K562 (cell line): ENCODE measurements at regions not wholly inside any gene's neighbourhood (a gene's known extent, or its start where the extent isn't known, plus 50 kb on each side); places are given as distances from the start of the nearest gene placed in this dataset.

Experiments
- ATAC-seq: fragments of 200-7000 bp; cut with Tn5 transposase; 3 replicates; pipeline ENCODE4 v1.9.1; 2020; ENCODE audit warnings: moderate library complexity
- BruUV-seq: library from RNA; stranded (reverse); fragments of 400-500 nt; replicated peaks from 2 replicates; lab custom pipeline; 2021; lab: Mats Ljungman, UMichigan
- CTCF ChIA-PET: fragments of 300-600 bp; formaldehyde crosslinking; extraction: SDS; loops from one replicate; lab custom pipeline; 2021; ENCODE audit warnings: low intra/inter-chr PET ratio; lab: Yijun Ruan, JAX
- POLR2A ChIA-PET: fragments of 300-600, 350-650 bp; sonication (Branson Sonifier 250); formaldehyde crosslinking; extraction: SDS; loops from one replicate; lab custom pipeline; 2021; ENCODE audit warnings: antibody characterized with exemption, inconsistent platforms; lab: Yijun Ruan, JAX
- DNase-seq, 4 experiments: peaks; one replicate each; pipeline versions ENCODE4 v3.0.0 to v3.0.0-alpha.2; 2011 to 2018; ENCODE audit warnings: low spot score in 3 of 4, mixed read lengths in 3 of 4; ENCODE audit errors: extremely low read depth in 1 of 4
- FAIRE-seq: peaks from 2 replicates; lab custom pipeline; 2011; peaks lifted over from hg19 to GRCh38; lab: Jason Lieb, UNC
- H2AFZ ChIP-seq: 2 replicates; pipeline ENCODE4 v1.6.0; 2011; ENCODE audit warnings: low read depth, low read length, control low read depth, inconsistent platforms
- H3K27ac ChIP-seq: fragments of 200-600 bp; 3 replicates; pipeline ENCODE4 v1.8.0; 2011; ENCODE audit warnings: low read depth, mild to moderate bottlenecking, control low read depth, inconsistent platforms, low read length, moderate library complexity, mixed read lengths; ENCODE audit errors: extremely low read depth
- H3K27me3 ChIP-seq, 2 experiments: fragments of 300-600 bp in 1 of 2; 2 replicates in 1 of 2; 3 replicates in 1 of 2; pipeline versions ENCODE4 v1.6.0 to v1.8.0; 2011; ENCODE audit warnings: inconsistent platforms in 2 of 2, low read length in 2 of 2, mild to moderate bottlenecking in 1 of 2, mixed read lengths in 1 of 2, moderate library complexity in 1 of 2; ENCODE audit not compliant: control insufficient read depth in 2 of 2, insufficient read depth in 2 of 2
- H3K36me3 ChIP-seq: fragments of 300-600 bp; 3 replicates; pipeline ENCODE4 v1.8.0; 2011; ENCODE audit warnings: mild to moderate bottlenecking, low read length, inconsistent platforms; ENCODE audit not compliant: control insufficient read depth, insufficient read depth
- H3K4me1 ChIP-seq, 2 experiments: fragments of 200-600 bp in 1 of 2; replicated peaks in 1 of 2; 2 replicates in 1 of 2; 3 replicates in 1 of 2; pipeline versions ENCODE4 v1.5.1 to v1.8.0; 2011; ENCODE audit warnings: inconsistent platforms in 2 of 2, low read length in 2 of 2, mild to moderate bottlenecking in 1 of 2, mixed read lengths in 1 of 2, moderate library complexity in 1 of 2; ENCODE audit not compliant: control insufficient read depth in 2 of 2, insufficient read depth in 2 of 2
- H3K4me2 ChIP-seq: 2 replicates; pipeline ENCODE4 v1.6.1; 2011; ENCODE audit warnings: low read length, control low read depth, inconsistent platforms, mixed read lengths; ENCODE audit not compliant: insufficient read depth
- H3K4me3 ChIP-seq: fragments of 200-600 bp; sonication (generic), shearing (Covaris generic); 2 replicates; pipeline ENCODE4 v1.5.1; 2016; ENCODE audit warnings: control low read depth, inconsistent platforms
- H3K79me2 ChIP-seq: fragments of 200-600 bp; 3 replicates; pipeline ENCODE4 v1.8.0; 2011; ENCODE audit warnings: low read length, inconsistent platforms; ENCODE audit not compliant: control insufficient read depth, insufficient read depth
- H3K9ac ChIP-seq, 2 experiments: 2 replicates each; pipeline versions ENCODE4 v1.6.0 to v1.6.1; 2011; ENCODE audit warnings: low read depth in 2 of 2, low read length in 2 of 2, control low read depth in 1 of 2, inconsistent platforms in 1 of 2, mild to moderate bottlenecking in 1 of 2, mixed read lengths in 1 of 2; ENCODE audit not compliant: insufficient read depth in 1 of 2
- H3K9me1 ChIP-seq: one replicate; pipeline ENCODE4 v1.6.0; 2011; ENCODE audit warnings: inconsistent platforms, mild to moderate bottlenecking, low read length, moderate library complexity; ENCODE audit not compliant: control insufficient read depth, insufficient read depth
- H3K9me3 ChIP-seq: replicated peaks from 2 replicates; pipeline ENCODE4 v1.5.1; 2011; ENCODE audit warnings: low read depth, low read length, inconsistent platforms; ENCODE audit not compliant: control insufficient read depth, insufficient read depth
- H4K20me1 ChIP-seq: replicated peaks from 2 replicates; pipeline ENCODE4 v1.6.1; 2011; ENCODE audit warnings: low read length, inconsistent platforms, mixed read lengths; ENCODE audit not compliant: control insufficient read depth, insufficient read depth
- GATA2 ChIP-seq: sonication (generic); formaldehyde crosslinking; IDR thresholded peaks from 2 replicates; pipeline ENCODE4 v1.4.0; 2020; ENCODE audit warnings: mild to moderate bottlenecking, missing genetic modification reagents
- HNRNPK ChIP-seq: fragments of 200-400 bp; formaldehyde crosslinking; IDR thresholded peaks from one replicate; pipeline ENCODE4 v1.6.1; 2018; ENCODE audit warnings: mild to moderate bottlenecking, low read depth, low read length; ENCODE audit not compliant: poor library complexity, severe bottlenecking
- HOXB6 ChIP-seq: fragments of 250-450 bp; sonication (Bioruptor Pico); IDR thresholded peaks from 2 replicates; pipeline ENCODE4 v1.5.1; 2022; ENCODE audit warnings: mild to moderate bottlenecking, borderline replicate concordance
- NFRKB ChIP-seq: fragments of 450-650 bp; IDR thresholded peaks from 2 replicates; pipeline ENCODE4 v1.6.1; 2016; ENCODE audit warnings: low read depth
- TBP ChIP-seq: optimal IDR thresholded peaks from 2 replicates; pipeline ENCODE3; 2011; ENCODE audit warnings: low read depth, low read length, improper control_type of control experiment
- ZNF165 ChIP-seq: fragments of 250-450 bp; sonication (Bioruptor Pico); IDR thresholded peaks from 2 replicates; pipeline ENCODE4 v1.4.0; 2020; ENCODE audit warnings: borderline replicate concordance
- ZNF707 ChIP-seq: fragments of 250-450 bp; sonication (Bioruptor Pico); conservative IDR thresholded peaks from 2 replicates; pipeline ENCODE4 v1.8.0; 2022; ENCODE audit warnings: inconsistent platforms, mild to moderate bottlenecking, moderate library complexity
- ZNF77 ChIP-seq: fragments of 250-450 bp; sonication (Bioruptor Pico); IDR thresholded peaks from 2 replicates; pipeline ENCODE4 v1.5.0; 2020
- WGBS: fragments of 100-300 bp; shearing (Covaris generic); methylation state at CpG from one replicate; pipeline ENCODE4 v1.1.6; 2016; ENCODE audit warnings: low coverage, mixed read lengths; ENCODE audit not compliant: insufficient coverage; ENCODE audit errors: missing lambda C conversion rate; 5-methylcytosine and 5-hydroxymethylcytosine counted together
- in situ Hi-C: fragments of 300-500 bp; cut with MboI; formaldehyde crosslinking; loops from 4 replicates; pipeline ENCODE4 v1.15.0; 2018; ENCODE audit warnings: inconsistent platforms, mixed read lengths
- intact Hi-C: fragments of 100-400 bp; cut with micrococcal nuclease; formaldehyde crosslinking; loops from 2 replicates; pipeline ENCODE4 v1.14.2; 2022
- TF ChIP-seq, protein P1 (sequence below): sonication (generic); formaldehyde crosslinking; IDR thresholded peaks from 2 replicates; pipeline ENCODE4 v1.4.0; 2020; ENCODE audit warnings: mild to moderate bottlenecking, missing genetic modification reagents
- TF ChIP-seq, protein P2 (sequence below): fragments of 450-650 bp; IDR thresholded peaks from 2 replicates; pipeline ENCODE4 v1.6.1; 2016; ENCODE audit warnings: low read depth
- TF ChIP-seq, protein P3 (sequence below): fragments of 450-650 bp; formaldehyde crosslinking; IDR thresholded peaks from 2 replicates; pipeline ENCODE4 v1.4.0; 2020; ENCODE audit warnings: mild to moderate bottlenecking, mixed read lengths

DNA sequence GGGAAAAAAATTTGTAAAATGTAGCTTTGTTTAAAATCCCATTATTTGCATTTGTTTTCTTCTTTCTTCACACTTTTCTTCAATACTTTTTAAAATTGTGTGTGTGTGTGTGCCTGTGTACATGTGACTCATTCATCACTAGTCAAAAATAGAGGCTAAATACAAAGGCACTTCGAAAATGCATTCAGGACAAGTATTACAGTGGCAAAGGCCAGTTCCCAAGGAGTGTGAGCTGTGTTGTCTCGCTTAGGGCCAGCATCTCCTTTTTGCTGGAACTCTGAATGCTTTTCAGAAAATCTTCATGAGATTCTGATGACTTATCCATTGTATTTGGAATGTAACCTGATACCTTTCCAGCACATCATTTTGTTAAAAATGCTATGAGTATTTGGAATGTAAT is 288.5 kb upstream of the CNR1 start (continued):
- TF ChIP-seq ZNF77: no peak

DNA sequence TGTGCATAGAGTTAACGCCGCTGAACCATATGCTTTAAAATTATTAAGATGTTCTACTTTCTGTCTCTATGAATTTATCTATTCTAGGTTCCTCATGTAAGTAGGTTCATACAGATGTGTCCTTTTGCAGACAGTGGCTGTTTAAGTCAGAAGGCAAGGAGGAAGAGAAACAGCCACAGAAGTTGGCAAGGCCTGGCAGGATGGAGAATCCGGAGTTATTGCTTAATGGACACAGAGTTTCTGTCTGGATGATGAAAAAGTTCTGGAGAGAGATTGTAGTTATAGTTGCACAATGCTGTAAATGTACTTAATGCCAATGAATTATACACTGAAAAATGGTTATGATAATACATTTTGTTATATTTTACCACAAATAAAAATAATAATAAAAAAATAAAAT is 283.6 kb upstream of the CNR1 start:
- Histone ChIP-seq H3K9ac (no peak overlapping the region), H3K79me2 (no peaks in the 10 kb centered on the region), H3K27ac (no peak overlapping the region), H3K4me2 (no peak overlapping the region), H4K20me1 (no peaks in the 10 kb centered on the region), H3K36me3 (no peaks in the 10 kb centered on the region), H3K9me1 (no peaks in the 10 kb centered on the region), H3K4me3 (no peak overlapping the region), H3K27me3 (no peaks in the 10 kb centered on the region), H2AFZ (no peak overlapping the region), H3K9me3 (no peaks in the 10 kb centered on the region), H3K4me1 (no peaks in the 10 kb centered on the region)
- intact Hi-C loops (no loop called here), in situ Hi-C loops (no loop called here)
- ChIA-PET POLR2A (no interaction called here), CTCF (no interaction called here)
- BruUV-seq: no TSS peak
- FAIRE-seq (no peak), DNase-seq (no peak), ATAC-seq (no peak)
- 23% methylated on average over 3 of the region's 3 CpGs for WGBS
- TF ChIP-seq GATA2 (CRISPR knock-in tag): no peak
- TF ChIP-seq, protein P1, sequence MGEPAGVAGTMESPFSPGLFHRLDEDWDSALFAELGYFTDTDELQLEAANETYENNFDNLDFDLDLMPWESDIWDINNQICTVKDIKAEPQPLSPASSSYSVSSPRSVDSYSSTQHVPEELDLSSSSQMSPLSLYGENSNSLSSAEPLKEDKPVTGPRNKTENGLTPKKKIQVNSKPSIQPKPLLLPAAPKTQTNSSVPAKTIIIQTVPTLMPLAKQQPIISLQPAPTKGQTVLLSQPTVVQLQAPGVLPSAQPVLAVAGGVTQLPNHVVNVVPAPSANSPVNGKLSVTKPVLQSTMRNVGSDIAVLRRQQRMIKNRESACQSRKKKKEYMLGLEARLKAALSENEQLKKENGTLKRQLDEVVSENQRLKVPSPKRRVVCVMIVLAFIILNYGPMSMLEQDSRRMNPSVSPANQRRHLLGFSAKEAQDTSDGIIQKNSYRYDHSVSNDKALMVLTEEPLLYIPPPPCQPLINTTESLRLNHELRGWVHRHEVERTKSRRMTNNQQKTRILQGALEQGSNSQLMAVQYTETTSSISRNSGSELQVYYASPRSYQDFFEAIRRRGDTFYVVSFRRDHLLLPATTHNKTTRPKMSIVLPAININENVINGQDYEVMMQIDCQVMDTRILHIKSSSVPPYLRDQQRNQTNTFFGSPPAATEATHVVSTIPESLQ (CRISPR knock-in tag): no peak
- no peak for TF ChIP-seq NFRKB
- TF ChIP-seq, protein P2, sequence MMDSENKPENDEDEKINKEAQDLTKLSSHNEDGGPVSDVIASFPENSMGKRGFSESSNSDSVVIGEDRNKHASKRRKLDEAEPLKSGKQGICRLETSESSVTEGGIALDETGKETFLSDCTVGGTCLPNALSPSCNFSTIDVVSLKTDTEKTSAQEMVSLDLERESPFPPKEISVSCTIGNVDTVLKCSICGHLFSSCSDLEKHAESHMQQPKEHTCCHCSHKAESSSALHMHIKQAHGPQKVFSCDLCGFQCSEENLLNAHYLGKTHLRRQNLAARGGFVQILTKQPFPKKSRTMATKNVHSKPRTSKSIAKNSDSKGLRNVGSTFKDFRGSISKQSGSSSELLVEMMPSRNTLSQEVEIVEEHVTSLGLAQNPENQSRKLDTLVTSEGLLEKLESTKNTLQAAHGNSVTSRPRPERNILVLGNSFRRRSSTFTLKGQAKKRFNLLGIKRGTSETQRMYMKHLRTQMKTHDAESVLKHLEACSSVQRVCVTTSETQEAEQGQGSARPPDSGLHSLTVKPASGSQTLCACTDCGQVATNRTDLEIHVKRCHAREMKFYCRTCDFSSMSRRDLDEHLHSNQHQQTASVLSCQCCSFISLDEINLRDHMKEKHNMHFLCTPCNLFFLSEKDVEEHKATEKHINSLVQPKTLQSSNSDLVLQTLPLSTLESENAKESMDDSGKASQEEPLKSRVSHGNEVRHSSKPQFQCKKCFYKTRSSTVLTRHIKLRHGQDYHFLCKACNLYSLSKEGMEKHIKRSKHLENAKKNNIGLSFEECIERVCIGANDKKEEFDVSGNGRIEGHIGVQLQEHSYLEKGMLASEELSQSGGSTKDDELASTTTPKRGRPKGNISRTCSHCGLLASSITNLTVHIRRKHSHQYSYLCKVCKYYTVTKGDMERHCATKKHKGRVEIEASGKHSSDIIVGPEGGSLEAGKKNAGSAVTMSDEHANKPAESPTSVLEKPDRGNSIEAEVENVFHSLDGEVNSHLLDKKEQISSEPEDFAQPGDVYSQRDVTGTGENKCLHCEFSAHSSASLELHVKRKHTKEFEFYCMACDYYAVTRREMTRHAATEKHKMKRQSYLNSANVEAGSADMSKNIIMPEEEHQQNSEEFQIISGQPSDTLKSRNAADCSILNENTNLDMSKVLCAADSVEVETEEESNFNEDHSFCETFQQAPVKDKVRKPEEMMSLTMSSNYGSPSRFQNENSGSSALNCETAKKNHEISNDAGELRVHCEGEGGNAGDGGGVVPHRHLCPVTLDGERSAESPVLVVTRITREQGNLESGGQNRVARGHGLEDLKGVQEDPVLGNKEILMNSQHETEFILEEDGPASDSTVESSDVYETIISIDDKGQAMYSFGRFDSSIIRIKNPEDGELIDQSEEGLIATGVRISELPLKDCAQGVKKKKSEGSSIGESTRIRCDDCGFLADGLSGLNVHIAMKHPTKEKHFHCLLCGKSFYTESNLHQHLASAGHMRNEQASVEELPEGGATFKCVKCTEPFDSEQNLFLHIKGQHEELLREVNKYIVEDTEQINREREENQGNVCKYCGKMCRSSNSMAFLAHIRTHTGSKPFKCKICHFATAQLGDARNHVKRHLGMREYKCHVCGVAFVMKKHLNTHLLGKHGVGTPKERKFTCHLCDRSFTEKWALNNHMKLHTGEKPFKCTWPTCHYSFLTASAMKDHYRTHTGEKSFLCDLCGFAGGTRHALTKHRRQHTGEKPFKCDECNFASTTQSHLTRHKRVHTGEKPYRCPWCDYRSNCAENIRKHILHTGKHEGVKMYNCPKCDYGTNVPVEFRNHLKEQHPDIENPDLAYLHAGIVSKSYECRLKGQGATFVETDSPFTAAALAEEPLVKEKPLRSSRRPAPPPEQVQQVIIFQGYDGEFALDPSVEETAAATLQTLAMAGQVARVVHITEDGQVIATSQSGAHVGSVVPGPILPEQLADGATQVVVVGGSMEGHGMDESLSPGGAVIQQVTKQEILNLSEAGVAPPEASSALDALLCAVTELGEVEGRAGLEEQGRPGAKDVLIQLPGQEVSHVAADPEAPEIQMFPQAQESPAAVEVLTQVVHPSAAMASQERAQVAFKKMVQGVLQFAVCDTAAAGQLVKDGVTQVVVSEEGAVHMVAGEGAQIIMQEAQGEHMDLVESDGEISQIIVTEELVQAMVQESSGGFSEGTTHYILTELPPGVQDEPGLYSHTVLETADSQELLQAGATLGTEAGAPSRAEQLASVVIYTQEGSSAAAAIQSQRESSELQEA: no peak
- TF ChIP-seq, protein P3, sequence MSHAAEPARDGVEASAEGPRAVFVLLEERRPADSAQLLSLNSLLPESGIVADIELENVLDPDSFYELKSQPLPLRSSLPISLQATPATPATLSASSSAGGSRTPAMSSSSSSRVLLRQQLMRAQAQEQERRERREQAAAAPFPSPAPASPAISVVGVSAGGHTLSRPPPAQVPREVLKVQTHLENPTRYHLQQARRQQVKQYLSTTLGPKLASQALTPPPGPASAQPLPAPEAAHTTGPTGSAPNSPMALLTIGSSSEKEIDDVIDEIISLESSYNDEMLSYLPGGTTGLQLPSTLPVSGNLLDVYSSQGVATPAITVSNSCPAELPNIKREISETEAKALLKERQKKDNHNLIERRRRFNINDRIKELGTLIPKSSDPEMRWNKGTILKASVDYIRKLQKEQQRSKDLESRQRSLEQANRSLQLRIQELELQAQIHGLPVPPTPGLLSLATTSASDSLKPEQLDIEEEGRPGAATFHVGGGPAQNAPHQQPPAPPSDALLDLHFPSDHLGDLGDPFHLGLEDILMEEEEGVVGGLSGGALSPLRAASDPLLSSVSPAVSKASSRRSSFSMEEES (CRISPR knock-in tag): no peak
- no peak for TF ChIP-seq ZNF707 (CRISPR knock-in tag)
- TF ChIP-seq HNRNPK: no peak
- TF ChIP-seq TBP: no peak
- TF ChIP-seq ZNF165 (CRISPR knock-in tag): no peak
- TF ChIP-seq HOXB6 (CRISPR knock-in tag): no peak
